ENCODE measurements at regions not wholly inside any gene's neighbourhood (a gene's known extent, or its start where the extent isn't known, plus 50 kb on each side); places are given as distances from the start of the nearest gene placed in this dataset.

DNA sequence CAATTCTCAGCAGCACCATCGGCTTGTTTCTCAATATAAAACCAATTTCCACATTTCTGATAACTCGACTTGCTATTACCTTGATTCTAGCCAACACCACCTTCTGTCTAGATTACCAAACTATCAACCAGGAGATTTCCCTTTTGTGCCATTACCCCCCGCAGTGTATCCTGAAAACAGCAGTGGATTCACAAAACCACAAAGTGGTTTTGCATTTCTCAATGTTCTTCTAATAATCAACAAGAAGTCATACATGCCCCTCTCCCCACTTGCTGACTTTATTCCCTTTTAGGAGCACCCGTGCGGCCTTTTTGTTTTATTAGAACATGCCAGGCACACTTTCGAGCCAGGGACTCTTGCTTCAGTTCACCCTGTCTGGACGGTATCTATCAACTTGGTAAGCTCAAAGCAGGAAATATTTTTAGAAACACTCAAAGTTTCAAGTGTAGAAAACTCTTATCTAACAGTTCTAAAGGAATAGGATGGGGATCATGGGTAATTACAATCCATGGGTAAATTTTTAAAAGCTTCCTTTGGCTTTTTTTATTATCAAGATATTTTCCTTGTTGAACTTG, 967.4 kb downstream of the EFNB2 start:
- DNase-seq: no peak

DNA sequence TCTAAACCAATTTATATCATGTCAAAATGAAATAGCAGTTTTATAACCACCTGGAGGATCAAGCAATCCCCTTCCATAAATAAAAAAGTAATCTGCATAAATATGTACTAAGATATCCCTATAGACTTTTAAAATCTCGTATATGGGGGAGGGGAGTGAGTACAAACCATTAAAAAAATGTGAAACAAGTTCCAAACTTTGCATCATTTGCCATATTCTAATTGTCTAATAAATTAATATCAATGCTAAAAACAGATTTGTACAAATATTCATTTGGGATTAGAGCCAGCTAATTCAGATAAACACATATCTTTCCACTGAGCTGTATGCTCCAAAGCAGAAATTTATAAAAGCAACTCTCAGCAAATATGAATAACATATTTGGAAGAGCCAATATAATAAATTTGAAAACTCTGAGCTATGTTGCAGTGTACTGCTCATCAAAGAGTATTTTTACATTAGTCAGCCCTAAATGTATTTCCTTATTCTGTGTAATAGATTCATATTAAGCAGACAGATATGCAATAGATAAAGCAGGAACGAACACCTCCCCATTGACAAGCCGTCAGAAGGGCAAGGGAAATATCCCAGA, 970.2 kb downstream of the EFNB2 start:
- no peak for DNase-seq

DNA sequence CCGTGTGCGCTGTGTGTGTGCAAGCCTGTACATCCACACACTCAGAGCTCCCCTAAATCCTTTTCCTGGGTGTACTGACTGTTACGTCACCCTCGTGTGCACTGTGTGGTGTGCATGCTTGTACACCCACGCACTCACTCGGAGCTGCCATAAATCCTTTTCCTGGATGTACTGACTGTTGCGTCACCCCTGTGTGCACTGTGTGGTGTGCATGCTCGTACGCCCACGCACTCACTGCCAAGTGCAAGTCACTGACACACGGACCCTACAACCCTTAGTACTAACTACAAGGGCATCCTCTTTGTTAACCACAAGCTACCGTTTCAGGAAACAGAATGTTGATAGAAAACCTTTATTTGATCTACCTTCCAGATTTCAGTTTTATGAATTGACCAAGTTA, 983.4 kb downstream of the EFNB2 start:
- DNase-seq: no peak

DNA sequence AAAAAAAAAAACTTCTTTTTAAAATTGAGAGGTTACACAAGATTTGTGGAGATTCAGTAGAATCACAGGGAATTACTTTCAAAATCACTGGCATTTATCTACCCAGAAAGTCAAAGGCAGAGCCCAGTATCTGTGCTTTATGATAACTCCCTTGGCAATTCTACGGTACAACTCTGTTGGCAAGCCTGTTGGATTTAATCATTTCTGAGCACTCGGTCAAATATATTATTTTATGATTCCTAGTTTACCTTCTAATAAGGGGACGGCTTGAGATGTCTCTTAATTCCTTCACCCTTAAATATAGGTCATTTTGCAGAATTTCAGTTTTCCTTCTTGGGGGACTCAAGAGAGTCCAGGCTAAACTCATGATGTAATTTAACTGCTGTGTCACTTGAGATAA, 987.6 kb downstream of the EFNB2 start:
- no peak for DNase-seq

DNA sequence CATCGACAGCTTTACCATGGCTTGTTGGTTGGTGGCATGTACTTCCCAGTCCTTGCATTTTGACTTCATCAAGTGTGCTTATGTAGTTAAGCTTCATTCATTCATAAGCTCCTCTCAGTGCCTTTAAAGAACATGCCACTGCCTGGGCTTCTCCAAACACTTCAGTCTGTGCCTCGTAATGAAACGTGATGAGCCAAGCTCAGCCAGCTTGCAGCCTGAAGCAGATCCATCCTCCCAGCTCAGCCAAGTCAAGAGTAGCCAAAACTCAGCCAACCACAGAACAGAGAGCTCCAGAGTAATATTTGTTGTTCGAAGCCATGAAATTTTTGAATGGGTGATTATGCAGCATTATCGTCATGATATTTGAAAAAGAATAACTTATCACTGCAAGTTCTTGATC, 989.7 kb downstream of the EFNB2 start:
- no peak for DNase-seq

- no peak for DNase-seq
Observed at GRCh38 chr13:105543742-105544141, 991.7 kb downstream of the EFNB2 start.

- DNase-seq: no peak
Observed at GRCh38 chr13:105541565-105541964, 993.9 kb downstream of the EFNB2 start.

GRCh38 chr13:105538346-105538745, 997.1 kb downstream of the EFNB2 start:
- DNase-seq: no peak

- DNase-seq: no peak
Observed at GRCh38 chr13:105537113-105537512, 998.3 kb downstream of the EFNB2 start.

- no peak for DNase-seq
Observed at GRCh38 chr13:105530468-105530867, 1005.0 kb downstream of the EFNB2 start.

GRCh38 chr13:105527127-105527526, 1008.3 kb downstream of the EFNB2 start:
- DNase-seq: no peak

- no peak for DNase-seq
Observed at GRCh38 chr13:105519771-105520170, 1015.7 kb downstream of the EFNB2 start.

DNA sequence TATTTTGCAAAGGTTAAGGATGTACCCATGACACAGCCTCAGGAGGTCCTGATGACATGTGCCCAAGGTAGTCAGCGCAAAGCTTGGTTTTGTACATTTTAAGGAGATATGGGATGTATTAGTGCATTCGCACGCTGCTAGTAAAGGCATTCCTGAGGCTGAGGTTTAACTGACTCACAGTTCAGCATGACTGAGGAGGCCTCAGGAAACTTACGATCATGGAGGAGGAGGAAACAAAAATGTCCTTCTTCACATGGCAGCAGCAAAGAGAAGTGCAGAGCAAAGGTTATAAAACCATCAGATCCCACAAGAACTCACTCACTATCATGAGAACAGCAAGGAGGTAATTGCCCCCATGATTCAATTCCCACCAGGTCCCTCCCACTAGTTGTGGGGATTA, 1017.4 kb downstream of the EFNB2 start:
- DNase-seq: no peak

- no peak for DNase-seq
Observed at GRCh38 chr13:105514401-105514800, 1021.1 kb downstream of the EFNB2 start.

DNA sequence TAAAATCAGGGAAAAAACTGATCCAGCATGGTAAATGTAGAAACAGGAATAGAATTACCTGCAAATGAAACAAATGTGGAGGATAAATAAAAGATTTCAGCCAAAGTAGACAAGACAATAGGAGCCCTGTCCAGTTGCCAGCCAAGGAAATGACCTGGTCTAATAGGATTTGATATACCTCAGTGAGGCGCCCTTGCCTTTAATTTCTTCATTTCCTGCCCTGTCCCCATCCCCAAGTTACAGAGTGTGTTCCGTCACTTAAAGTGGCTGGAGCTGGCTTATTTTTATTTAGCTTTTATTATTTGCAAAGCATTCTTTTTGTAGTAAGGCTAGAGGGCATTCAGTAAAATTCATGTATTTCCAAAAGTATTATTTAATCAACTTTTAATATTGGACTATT, 1022.0 kb downstream of the EFNB2 start:
- no peak for DNase-seq

DNA sequence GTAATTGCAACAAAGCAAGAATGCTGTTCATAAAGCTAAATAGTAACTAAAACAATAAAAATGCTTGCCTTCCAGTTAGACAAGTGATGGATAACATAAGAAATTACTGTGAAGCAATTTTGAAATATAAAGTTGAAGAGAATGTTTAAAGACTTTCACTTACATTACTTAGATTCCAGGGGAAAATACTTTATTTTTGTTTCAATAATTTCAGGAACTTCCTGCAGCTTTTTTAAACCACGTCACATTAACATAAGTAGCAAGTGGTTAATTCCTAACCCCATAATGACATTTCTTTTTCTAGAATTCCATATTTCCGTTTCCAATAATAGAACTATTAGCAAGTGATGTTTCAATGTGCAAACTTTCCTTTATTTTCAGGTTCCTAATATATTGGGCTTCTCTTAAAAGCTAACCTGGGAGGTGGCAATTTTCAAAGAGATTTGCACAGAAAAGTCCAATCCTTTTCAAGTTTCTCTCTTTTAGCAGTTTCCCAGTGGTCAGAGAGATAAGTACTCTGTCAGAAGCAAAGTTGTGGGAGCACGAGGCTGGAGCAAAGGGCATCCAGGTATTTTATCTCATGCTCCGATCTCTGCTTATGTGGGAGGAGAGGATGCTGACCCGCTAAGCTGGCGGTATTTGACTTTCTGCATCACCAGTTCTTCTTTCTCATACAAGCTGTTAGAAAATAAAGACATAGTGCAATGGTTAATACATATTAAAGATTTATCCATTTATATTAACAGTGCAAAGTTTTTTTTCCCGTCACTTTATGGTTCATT, 1025.3 kb downstream of the EFNB2 start:
- DNase-seq: no peak

DNA sequence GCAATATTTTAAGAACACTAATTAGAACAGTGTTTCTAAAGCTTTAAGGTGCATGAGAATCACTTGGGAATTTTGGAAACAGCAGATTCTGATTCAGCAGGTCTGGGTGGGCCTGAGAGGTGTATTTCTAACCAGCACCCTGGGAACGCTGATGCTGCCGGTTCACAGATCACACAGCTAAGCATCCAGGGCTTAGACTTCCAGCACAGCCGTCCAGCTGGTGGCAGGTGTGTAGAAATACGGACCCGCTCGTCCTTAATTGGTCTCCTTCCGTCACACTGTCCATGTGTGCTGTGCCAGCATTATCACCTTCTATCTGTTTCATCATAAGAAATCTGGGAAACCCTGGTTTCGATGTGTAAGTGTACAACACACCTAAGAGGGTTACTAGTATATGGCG, 1029.0 kb downstream of the EFNB2 start:
- DNase-seq: no peak

GRCh38 chr13:105502193-105502592, 1033.3 kb downstream of the EFNB2 start:
- DNase-seq: no peak

DNA sequence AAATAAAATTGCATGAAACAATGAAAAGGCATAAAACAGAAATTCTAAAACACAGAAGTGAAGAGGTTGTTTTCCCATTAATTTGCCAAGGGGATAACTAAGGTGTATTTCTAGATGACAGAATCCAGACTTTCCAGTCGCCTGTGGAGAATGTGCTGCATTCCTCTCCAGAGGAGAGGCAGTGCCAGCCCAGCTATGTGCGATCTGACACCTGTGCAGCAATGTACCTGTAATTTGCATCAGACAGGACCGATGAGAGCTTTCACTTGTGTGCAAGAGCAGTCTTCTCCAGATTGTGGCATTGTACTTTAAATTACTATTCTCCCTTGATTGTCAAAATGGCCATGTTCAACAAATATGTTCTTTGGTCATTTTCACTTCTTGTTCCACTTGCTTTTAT, 1037.9 kb downstream of the EFNB2 start:
- no peak for DNase-seq

GRCh38 chr13:105492216-105492615, 1043.2 kb downstream of the EFNB2 start:
- no peak for DNase-seq

DNA sequence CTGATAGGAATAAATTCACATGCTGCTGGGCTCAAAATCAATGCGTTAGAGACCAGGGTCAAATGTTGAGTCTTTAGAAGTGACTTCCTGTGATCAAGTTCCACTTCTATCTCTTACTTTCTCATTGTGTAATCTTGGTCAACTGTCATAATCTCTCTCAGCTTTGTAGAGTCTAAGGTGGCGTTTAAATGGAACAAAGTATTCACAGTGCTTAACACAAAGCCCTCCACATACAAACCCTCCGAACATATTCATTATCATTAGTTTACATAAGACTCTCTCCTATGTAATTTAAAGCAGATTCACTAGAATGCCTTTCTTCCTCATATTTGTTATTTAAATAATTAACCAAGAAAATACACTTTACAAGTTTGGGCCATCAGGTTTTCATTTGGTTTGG, 1044.1 kb downstream of the EFNB2 start:
- no peak for DNase-seq

DNA sequence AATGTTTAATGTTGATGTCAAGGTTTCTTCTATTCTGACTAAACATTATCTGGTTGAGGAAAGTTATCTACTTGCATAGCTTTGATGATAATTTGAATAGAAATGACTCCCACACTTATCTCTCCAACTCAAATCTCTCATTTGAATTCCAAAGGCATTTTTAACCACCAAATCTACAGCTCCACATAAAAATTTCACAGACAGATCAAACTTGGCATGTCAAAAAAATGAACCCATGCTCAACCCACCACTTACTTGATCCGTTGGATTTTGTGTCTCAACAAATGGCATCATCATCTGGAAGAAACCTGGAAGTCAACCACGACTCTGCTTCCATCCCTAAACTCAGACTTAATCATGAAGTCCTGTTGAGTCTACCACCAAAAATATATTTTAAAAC, 1050.4 kb downstream of the EFNB2 start:
- DNase-seq: no peak

- no peak for DNase-seq
Observed at GRCh38 chr13:105474983-105475610, 1060.4 kb downstream of the EFNB2 start.

GRCh38 chr13:105471673-105472072, 1063.8 kb downstream of the EFNB2 start:
- DNase-seq: no peak
